CD1c-positive myeloid dendritic cell (primary cell): ENCODE measurements at regions not wholly inside any gene's neighbourhood (a gene's known extent, or its start where the extent isn't known, plus 50 kb on each side); places are given as distances from the start of the nearest gene placed in this dataset.

Experiments
- DNase-seq: peaks from one replicate; pipeline ENCODE4 v3.0.0-alpha.2; 2016; ENCODE audit errors: extremely low spot score

DNA sequence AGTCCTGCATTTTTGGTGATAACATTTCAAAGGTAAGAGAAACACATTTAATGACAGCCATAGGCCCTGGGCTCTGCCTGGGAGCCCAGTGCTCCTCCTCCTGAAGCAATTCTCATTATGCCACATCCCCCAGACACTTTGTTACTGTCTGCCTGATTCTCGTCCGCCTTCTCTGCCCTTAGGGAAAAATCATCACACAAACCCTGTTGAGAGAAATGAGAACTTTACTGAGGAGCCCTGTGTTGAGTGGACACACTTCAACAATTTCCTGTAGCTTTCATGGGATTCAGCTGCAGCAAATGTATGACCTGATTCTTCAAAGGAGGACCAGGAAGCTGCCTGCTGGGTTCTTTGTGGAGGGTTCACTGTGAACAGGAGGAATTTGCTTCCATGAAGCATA lies 566.5 kb upstream of the FRG1 start:
- no peak for DNase-seq

DNA sequence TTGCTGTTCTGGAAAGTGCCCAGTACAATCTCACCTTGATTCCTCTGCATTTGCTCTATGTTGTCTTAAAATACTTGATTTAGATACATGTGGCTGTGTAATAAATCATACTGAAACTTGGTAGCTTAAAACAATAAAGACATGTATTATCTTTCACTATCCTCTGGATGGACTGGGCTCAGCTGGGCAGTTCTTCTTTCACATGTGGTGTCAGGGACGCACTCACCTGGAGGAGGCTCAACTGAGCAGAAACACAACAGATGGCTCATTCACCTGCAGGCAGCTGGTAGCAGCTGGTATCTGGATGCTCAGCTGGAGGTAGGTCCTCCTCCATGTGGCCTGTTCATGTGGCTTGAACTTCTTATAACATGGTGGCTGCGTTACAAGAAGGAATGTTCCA lies 563.8 kb upstream of the FRG1 start:
- DNase-seq, result no peak

DNA sequence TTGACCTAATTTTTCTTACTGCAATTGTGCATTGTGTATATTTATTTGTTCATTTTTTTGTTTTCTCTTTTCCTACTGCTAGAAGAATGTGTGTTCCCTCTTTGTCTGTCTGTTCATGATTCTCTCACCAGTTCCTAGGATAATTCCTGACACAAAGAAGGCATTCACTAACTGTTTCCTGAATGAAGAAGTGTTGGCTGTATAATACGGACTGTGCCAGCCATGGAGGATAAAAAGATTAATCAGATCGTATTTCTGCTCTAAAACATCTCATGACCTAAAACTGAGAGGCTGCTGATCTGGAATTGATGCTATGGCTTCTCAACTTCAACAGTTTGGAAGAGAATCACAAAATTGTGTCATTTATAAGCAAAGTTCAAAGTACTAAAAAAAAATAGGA lies 563.1 kb upstream of the FRG1 start:
- DNase-seq, result no peak

DNA sequence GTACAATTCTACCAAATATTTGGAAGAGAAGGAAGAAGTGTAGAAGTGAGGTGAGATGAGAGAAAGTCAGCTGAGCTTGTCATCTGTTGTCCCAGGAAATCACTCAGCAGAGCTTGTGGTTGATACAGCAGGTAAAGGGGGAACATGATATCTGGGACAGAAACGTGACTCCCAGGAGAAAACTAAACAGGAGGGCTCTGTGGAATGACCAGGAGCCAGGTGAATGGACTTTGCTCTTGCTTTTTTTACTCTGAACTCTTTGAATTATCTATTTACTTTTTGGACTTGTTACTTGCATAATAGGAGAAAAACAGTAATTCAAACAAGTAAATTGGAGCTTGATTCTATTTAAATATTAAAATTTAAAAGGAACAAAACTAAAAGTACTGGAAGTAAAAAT lies 555.6 kb upstream of the FRG1 start:
- DNase-seq, result no peak

DNA sequence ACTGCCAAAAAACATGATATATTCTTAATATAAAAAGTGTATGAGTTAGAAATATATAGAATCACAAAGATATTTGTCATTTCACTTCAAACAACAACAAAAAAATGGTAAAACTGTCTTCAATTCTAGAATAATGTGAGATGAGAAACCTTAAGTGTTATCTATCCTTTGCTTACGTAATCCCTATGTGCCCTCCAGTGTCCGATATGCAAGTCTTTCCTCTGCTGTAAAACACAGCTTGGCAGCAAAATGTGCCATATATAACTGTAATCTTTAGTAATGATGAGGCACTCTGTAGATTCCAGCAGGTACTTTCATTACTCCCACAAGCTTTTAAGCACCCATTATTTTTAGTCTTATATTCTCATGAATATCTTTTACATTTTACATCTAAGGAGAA lies 555.1 kb upstream of the FRG1 start:
- DNase-seq, result no peak

DNA sequence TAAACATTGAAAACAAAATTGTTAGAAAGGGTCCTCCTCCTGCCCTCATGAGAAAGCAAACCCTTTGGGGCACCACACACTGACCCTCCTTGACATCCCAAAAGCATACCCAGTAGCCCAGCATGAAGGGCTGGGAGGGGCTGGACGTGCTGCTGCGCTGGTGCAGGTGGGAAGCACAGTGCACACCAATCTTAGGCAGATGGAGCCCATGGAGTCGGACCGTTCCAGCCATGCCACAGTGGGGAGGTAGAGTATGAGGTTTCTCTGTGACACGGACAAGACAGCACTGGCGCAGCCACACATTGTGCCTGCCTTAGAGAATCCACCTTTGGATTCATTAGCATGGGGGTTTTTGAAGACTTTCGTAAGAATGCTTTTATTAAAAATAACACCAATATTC lies 544.2 kb upstream of the FRG1 start:
- DNase-seq, result no peak

DNA sequence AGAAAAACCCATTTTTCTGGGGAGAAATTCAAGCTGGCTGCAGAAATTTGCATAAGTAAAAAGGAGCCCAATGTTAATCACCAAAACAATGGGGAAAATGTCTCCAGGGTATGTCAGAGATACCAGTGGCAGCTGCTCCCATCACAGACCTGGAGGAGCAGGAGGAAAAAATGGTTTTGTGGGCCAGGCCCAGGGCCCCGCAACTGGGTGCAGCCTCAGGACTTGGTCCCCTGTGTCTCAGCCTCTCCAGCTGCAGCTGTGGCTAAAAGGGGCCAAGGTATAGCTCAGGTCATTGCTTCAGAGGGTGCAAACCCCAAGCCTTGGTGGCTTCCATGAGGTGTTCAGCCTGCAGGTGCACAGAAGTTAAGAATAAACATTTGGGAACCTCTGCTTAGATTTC lies 536.4 kb upstream of the FRG1 start:
- DNase-seq, result no peak

DNA sequence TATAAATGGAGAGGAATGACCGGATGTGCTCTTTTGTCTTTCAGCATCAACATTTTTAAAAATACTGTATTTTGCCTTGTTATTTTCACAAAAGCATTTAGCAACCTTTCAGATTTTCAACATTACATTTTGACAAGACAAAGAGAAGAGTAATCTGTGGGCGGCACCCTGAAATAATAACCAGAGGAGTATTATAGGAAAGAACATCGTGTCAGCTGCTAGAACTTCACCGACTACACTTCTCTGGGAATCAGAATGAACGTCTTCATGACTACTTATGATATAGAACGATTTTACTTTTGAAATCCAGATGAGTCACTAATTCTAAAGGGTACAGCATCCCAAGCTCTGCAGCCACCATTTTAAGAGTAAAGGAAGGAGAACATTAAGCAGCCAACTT lies 531.5 kb upstream of the FRG1 start:
- DNase-seq, result no peak

DNA sequence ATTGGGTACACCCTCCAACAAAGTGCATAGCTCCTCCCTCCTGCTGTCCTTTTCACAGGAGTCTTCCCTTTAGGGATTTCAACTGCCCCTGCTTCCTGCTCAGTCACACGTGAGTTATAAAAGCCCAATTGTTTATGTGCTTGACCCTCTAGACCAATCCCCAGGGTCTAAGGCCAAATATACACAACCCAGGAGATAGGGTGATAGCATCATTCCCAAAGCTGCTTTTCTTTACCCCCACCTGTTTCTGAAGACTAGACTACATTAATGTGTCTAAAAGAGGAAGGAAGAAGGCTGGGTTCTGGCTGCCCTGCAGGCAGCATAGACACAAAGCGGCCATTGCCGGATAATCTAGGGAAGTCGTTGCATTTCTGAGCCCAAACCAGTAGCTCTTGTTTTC lies 526.7 kb upstream of the FRG1 start:
- no peak for DNase-seq

DNA sequence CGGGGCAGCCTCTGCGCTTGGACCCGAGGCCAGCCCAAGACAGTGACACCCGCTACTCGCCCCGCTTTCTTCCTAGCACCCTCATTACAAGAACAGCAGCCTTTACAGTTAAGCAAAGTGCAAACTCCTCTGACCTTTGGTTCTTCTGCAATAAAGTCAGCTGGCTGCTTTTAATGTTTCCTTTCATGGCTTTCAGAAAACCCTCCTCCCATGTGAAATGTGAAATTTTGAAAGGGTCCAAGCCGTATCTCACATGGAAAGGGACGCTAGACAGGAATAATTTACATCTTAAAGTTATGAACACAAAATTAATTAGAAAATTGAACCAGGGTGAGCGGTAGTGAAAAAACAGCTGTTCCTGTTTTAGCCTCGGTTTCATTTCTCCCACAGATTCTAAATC lies 520.1 kb upstream of the FRG1 start:
- no peak for DNase-seq

DNA sequence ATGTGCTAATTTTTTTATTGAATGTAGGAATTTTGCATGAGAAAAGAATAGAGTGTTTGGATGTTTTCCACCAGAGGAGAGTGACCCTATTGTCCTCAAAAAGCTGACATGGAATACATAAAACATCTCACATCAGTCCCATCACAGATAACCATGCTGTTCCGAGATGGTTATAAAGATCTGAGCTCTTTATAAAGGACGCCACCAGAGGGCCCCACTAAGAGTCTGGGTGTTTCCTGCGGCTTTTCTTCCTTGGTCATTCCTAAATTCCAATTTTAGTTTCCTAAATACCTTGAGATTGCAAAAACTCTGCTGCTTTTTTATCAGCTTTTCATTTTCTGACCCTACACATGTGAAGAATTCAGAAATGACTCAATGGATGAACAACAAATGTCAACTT lies 504.5 kb upstream of the FRG1 start:
- DNase-seq, result no peak

DNA sequence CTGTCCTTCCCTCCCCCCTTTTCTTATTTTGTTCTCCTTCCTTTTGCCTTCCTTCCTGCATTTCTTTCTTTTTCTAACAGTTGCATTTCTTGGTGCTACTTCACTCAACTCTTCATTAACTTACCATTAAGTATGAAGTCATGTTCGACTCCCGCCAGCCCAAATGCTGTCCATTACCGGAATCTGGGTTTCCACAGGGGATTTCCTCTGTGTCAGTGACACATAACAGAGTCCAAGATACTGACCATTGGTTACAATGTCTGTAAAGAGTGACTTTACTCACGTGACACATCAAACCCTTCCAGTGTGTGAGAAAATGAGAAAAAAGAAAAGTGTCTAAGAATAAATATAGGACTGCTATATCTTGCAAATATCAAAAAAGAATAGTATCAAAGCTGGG lies 500.0 kb upstream of the FRG1 start:
- DNase-seq, result no peak

DNA sequence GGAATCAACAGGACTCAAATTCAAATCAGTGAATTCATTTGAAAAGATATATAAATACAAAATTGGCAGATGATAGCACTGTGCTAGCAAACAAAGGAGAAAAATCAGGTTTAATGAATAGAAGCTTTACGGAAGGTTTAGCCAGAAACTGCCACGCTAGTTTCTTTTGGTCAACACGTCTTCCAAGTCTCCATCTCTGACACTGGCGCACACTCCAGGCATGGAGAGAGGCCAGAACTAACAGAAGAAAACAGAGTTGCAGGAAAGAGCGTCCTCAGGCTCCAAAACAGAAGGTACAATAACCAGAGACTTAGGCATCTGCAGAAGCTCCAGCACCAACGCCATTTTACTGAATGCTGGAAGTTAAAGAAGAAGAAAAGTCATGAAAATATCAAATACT lies 497.3 kb upstream of the FRG1 start:
- DNase-seq, result no peak

DNA sequence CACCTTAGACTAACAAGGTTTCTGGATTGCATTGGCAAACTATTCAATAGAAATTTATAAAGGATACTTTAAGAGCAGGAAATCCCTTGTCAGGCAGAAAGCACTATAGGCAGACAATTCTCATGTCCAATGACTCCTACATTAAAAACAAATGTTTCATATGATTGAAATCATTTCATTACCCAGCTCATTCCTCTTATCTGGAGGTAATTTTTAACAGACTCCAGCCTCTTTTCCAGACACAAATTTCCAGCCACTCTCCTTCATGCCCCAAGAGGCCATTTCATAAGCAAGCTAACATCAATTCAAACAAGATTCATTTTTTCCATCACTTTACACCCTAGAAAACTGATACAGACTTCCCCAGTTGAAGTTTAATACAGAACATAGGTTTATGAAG lies 495.1 kb upstream of the FRG1 start:
- no peak for DNase-seq

DNA sequence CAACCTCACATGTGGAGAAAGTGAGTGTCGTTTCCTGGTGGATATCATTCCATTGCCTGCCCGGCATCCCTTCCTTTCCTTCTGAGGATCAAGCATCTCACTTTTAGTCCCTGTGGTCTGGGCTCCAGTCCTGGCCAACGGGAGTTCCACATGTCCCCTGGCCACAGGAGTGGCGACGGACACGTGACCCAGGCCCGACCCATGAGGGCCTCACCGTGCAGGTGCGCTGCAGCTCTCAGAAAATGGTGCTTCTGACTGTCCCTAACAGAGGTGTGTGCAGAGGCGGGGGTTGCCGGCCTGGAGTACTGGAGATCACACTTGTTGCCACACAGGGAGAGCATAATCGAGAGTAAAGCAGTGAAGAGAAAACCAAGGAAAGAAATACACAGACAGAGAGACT lies 476.9 kb upstream of the FRG1 start:
- no peak for DNase-seq

DNA sequence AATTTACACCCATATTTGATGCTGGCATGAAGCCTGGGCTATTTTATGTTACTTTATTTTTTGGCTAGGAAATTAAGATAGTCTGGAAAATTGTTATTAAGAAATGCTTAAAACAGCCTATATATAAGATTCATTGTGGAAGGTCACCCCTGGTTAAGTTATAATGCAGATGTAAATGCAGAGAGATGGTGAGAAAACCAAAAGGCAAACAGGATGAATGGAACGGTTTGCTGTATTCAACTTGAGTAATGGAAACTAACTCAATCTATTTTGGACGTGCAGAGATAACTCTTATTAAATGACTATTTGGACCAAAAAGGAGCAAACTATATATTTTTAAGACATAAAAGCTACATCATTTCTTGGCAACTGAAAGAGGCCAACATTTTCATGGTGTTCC lies 446.3 kb upstream of the FRG1 start:
- DNase-seq, result no peak

DNA sequence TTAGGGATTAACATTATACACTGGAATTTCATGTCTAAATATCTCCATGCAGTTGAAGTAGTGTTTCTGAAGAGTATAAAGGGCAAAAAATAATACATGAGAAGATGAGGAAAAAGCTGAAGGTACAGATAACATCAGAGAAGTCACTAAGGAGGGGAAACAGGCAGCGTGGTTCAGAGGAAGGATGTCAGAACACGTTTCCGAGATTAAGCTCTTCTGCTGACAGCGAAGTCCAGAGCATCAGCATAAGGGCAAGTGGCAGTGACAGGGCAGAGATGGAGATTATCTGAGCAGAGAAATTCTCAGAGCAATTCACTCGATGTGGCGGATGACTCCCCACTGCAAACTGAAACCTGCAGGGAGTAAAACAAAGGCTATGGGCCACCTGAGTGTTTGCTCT lies 443.2 kb upstream of the FRG1 start:
- no peak for DNase-seq

DNA sequence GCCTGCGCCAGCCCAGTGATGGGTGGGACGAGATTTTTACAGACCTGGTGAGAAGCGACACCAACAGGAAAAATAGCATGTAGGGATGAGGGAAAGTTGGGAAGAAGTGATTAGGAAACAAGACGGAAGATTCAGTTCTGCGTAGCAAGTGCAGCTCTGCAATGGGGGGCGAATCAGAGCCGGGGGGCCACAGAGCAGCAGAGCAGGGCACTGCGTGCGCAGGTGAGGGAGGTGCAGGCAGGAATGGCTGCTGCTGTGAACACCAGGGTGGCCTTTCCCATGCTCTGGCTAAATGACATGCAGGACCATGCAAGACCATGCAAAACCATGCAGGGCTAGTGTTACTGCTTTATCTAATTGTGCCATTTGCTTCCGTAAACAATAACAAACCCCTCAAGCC lies 442.7 kb upstream of the FRG1 start:
- no peak for DNase-seq

DNA sequence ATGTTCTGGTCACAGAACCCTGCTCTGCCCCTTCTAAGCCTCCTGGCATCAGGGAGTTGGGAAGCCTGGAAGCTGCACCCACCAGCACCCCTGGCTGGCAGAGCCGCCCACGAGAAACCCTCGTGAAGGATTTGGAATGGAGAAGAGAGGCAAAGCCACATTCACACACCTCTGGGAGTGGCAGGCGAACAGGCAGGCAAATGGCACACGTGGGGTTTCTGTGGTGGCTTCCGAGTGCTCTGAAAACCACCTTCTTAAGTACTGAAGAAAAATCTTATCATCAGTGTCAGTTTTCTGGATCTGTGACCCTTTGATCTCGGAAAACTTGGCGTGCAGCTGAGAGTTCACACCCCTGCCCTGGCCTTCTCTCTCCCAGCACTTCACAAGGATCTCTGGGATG lies 442.2 kb upstream of the FRG1 start:
- no peak for DNase-seq

DNA sequence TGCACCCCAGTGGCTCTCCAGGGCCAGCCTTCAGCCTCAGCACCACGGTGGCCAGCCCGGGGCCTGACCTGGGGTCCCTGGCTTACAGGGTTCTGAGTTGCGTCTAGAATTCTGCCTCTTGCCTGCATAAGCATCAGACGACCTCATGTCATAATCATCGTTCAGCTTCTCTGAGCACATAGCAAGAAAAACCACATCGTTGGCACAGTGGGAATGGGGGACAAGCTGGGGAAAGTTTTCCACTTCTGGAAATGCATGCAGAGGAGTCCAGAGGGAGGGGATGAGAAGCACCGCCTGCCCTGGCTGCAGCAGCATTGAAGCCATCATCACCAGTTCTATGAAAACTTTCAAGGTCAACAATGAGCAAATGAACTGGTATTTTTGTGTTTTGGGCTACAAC lies 441.0 kb upstream of the FRG1 start:
- DNase-seq, result no peak

DNA sequence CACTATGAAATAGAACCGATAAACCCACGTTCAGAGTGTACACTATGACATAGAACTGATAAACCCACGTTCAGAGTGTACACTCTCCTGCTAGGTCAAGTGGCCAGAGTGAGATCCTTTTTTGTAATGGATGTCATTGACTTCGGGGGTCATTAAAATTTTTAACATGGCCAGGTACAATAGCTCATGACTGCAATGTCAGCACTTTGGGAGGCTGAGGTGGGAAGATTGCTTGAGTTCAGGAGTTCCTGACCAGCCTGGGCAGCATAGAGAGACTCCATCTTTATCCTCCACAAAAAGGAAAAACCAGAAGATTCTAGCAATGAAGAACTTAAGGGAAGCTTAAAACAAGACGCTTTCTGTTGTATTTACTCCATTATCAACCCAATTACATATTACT lies 439.7 kb upstream of the FRG1 start:
- no peak for DNase-seq

DNA sequence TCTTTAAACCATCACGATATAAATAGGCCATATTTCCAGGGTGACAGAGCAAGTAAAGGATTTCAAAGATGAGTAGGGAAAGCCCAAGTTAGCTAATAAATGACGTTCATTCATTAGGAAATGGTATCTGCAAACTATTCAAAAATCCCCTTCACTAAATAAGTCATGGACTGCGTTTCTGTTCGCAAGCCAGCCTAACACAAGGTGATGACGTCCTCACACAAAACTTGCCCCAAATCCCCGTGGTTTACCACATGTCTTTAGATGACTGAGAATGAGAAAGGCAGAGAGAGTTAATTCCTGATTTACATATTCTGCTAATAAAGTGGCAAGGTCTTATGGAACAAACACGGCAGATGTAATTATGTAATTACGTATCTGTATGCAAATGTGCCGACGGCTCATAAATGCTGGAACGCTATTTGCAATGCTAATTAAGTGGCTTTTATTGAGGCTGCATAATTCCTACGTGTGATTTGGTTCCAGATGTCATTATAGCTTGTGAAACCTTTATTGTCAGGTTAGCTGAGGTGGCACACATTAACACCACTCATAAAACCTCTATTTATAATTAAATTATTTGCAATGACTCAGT lies 437.7 kb upstream of the FRG1 start:
- DNase-seq, result no peak

DNA sequence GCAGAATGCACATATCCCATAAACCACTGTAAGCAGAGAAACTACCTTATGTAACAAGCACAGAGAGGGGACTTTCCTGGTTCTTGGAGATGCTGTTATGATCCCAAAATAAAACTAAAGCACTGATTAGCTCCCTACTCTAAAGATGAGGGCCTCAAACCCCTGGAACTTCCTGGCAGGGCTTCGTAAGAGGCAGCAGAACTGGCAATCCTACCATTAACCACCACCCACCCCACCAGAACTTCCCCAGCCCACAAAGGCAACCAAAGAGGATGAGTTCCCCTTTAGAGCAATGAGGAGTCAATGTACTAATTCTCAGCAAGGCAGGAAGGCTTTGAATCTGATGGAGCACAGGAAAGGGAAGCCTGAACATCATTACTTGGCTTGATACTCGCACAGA lies 436.5 kb upstream of the FRG1 start:
- no peak for DNase-seq

DNA sequence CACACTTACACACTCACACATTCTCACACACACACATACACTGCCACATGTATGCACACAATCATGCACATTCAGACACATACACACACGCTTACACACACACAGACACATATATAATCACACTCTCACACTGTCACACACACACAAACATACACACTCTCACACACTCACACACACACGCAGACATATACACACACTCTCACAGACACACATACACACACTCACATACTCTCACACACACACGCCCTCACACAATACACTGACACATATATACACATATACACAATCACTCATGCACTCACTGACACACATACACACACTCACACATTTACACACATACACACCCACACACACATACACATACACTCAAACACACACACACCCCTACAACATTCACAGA lies 435.3 kb upstream of the FRG1 start:
- DNase-seq, result no peak

DNA sequence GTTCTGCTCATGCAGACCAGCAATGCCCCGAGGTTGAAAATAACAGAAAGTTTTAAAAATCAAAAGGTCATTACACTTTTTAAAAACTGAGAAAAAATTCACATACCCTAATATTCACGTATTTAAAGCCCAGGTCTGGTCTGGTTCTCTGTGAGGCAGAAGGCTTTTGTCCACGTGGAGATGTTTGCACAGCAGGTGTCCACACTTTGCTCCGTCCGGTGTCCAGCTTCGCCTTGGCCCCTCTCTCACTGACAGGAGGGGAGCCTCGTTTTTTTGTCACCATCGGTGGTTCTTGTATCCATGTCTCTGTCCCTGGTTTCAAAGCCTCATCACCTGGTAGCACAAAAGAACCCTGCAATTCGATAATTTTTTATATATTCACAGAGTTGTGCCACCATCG lies 434.6 kb upstream of the FRG1 start:
- DNase-seq, result no peak
